ENCODE measurements at regions not wholly inside any gene's neighbourhood (a gene's known extent, or its start where the extent isn't known, plus 50 kb on each side); places are given as distances from the start of the nearest gene placed in this dataset.
A peak's percentile ranks its signal among the peaks of the same experiment; 100 is the strongest.

GRCh38 chr1:221945669-221946068 is 203.8 kb upstream of the DUSP10 start:
- no peak for DNase-seq

- no peak for DNase-seq
Observed at GRCh38 chr1:221944247-221944870, 202.5 kb upstream of the DUSP10 start.

GRCh38 chr1:221940631-221941030 is 198.7 kb upstream of the DUSP10 start:
- DNase-seq: no peak

- no peak for DNase-seq
Observed at GRCh38 chr1:221939607-221940006, 197.7 kb upstream of the DUSP10 start.

GRCh38 chr1:221937155-221937953 is 195.5 kb upstream of the DUSP10 start:
- no peak for DNase-seq

GRCh38 chr1:221933814-221934213 is 191.9 kb upstream of the DUSP10 start:
- DNase-seq: no peak

GRCh38 chr1:221926441-221926840 is 184.6 kb upstream of the DUSP10 start:
- DNase-seq: no peak

GRCh38 chr1:221925947-221926346 is 184.1 kb upstream of the DUSP10 start:
- no peak for DNase-seq

GRCh38 chr1:221923929-221924598 is 182.2 kb upstream of the DUSP10 start:
- no peak for DNase-seq

GRCh38 chr1:221921936-221922335 is 180.0 kb upstream of the DUSP10 start:
- DNase-seq: no peak

- no peak for DNase-seq
Observed at GRCh38 chr1:221919743-221920142, 177.9 kb upstream of the DUSP10 start.

- no peak for DNase-seq
Observed at GRCh38 chr1:221919341-221919740, 177.5 kb upstream of the DUSP10 start.

GRCh38 chr1:221916176-221916575 is 174.3 kb upstream of the DUSP10 start:
- no peak for DNase-seq

GRCh38 chr1:221915764-221916163 is 173.9 kb upstream of the DUSP10 start:
- DNase-seq: no peak

- DNase-seq: no peak
Observed at GRCh38 chr1:221913351-221913892, 171.5 kb upstream of the DUSP10 start.

GRCh38 chr1:221912230-221912629 is 170.3 kb upstream of the DUSP10 start:
- peak; percentile 17 for DNase-seq

GRCh38 chr1:221911714-221912113 is 169.8 kb upstream of the DUSP10 start:
- no peak for DNase-seq

- DNase-seq: no peak
Observed at GRCh38 chr1:221910222-221910621, 168.3 kb upstream of the DUSP10 start.

GRCh38 chr1:221908573-221908972 is 166.7 kb upstream of the DUSP10 start:
- no peak for DNase-seq

GRCh38 chr1:221907166-221907932 is 165.5 kb upstream of the DUSP10 start:
- DNase-seq: no peak

GRCh38 chr1:221905802-221906201 is 163.9 kb upstream of the DUSP10 start:
- no peak for DNase-seq

- no peak for DNase-seq
Observed at GRCh38 chr1:221904319-221904718, 162.4 kb upstream of the DUSP10 start.

- no peak for DNase-seq
Observed at GRCh38 chr1:221903594-221903993, 161.7 kb upstream of the DUSP10 start.

All from activated naive CD4-positive, alpha-beta T cell treated with anti-CD3 and anti-CD28 coated beads, Interleukin-2, amount 50 U/mL, for 16 hours (primary cell).